Stimulated activated naive B cell treated with anti-CD40 and anti-IgM and Interleukin-4, amounts not matched to agents 10 μg/mL and 1 μg/mL and 100 μg/mL, for 72 hours (primary cell): ENCODE measurements at regions not wholly inside any gene's neighbourhood (a gene's known extent, or its start where the extent isn't known, plus 50 kb on each side); places are given as distances from the start of the nearest gene placed in this dataset.

Experiments
- ATAC-seq, 2 donors: fragments of 150-1000 bp; cut with Tn5 transposase; replicated peaks; 2 replicates each; pipeline ENCODE4 v1.10.0; 2021; ENCODE audit warnings: moderate library complexity in 1 of 2
- DNase-seq: peaks from one replicate; pipeline ENCODE4 v3.0.0; 2021
- H3K27ac Mint-ChIP-seq: one replicate; pipeline ENCODE4 v1.8.0; 2022; ENCODE audit warnings: mild to moderate bottlenecking, mixed read lengths
- H3K27me3 Mint-ChIP-seq, 2 donors: one replicate each; pipeline ENCODE4 v1.8.0; 2022; ENCODE audit warnings: mixed read lengths in 2 of 2
- H3K36me3 Mint-ChIP-seq, 2 donors: one replicate each; pipeline ENCODE4 v1.8.0; 2022; ENCODE audit warnings: mixed read lengths in 2 of 2, mild to moderate bottlenecking in 1 of 2
- H3K4me1 Mint-ChIP-seq, 2 donors: one replicate each; pipeline ENCODE4 v1.8.0; 2022; ENCODE audit warnings: mixed read lengths in 2 of 2, mild to moderate bottlenecking in 1 of 2
- H3K4me3 Mint-ChIP-seq, 2 donors: one replicate each; pipeline ENCODE4 v1.8.0; 2022; ENCODE audit warnings: mild to moderate bottlenecking in 2 of 2, mixed read lengths in 2 of 2, moderate library complexity in 1 of 2
- H3K9me3 Mint-ChIP-seq, 2 donors: one replicate each; pipeline ENCODE4 v1.8.0; 2022; ENCODE audit warnings: mixed read lengths in 2 of 2, mild to moderate bottlenecking in 1 of 2

GRCh38 chr4:98781641-98782357 lies 123.4 kb upstream of the TSPAN5 start:
- no peak overlapping the region for H3K4me3 Mint-ChIP-seq
- peaks cover 26 to 34% of the 10 kb centered on the region in 2 donors for H3K27me3 Mint-ChIP-seq
- no peaks in the 10 kb centered on the region for H3K4me1 Mint-ChIP-seq
- no peaks in the 10 kb centered on the region for H3K9me3 Mint-ChIP-seq
- no peak overlapping the region for H3K27ac Mint-ChIP-seq
- H3K36me3 Mint-ChIP-seq = no peaks in the 10 kb centered on the region
- DNase-seq (no peak), ATAC-seq (no peak)

GRCh38 chr4:98780926-98781325 lies 122.5 kb upstream of the TSPAN5 start:
- Mint-ChIP-seq H3K9me3 (no peaks in the 10 kb centered on the region), H3K36me3 (no peaks in the 10 kb centered on the region), H3K27me3 (peaks cover 21 to 29% of the 10 kb centered on the region in 2 donors), H3K4me1 (no peaks in the 10 kb centered on the region), H3K27ac (no peak overlapping the region), H3K4me3 (no peak overlapping the region)
- no peak for ATAC-seq
- DNase-seq = no peak

GRCh38 chr4:98779088-98779487 lies 120.7 kb upstream of the TSPAN5 start:
- ATAC-seq (no peak), DNase-seq (no peak)
- no peak overlapping the region for H3K4me3 Mint-ChIP-seq
- H3K27me3 Mint-ChIP-seq = peaks cover 21 to 28% of the 10 kb centered on the region in 2 donors
- H3K27ac Mint-ChIP-seq = no peak overlapping the region
- no peaks in the 10 kb centered on the region for H3K36me3 Mint-ChIP-seq
- H3K9me3 Mint-ChIP-seq = no peaks in the 10 kb centered on the region
- no peaks in the 10 kb centered on the region for H3K4me1 Mint-ChIP-seq

- Mint-ChIP-seq H3K4me1 (peaks cover 0 to 6% of the 10 kb centered on the region in 2 donors), H3K27ac (no peak overlapping the region), H3K4me3 (no peak overlapping the region), H3K9me3 (no peaks in the 10 kb centered on the region), H3K27me3 (peaks cover 17 to 24% of the 10 kb centered on the region in 2 donors), H3K36me3 (no peaks in the 10 kb centered on the region)
- no peak for DNase-seq
- no peak for ATAC-seq
Observed at GRCh38 chr4:98778206-98778605, 119.8 kb upstream of the TSPAN5 start.

GRCh38 chr4:98775672-98776071 lies 117.3 kb upstream of the TSPAN5 start:
- H3K4me1 Mint-ChIP-seq = peaks cover 0 to 9% of the 10 kb centered on the region in 2 donors
- H3K4me3 Mint-ChIP-seq = no peak overlapping the region
- H3K36me3 Mint-ChIP-seq = no peaks in the 10 kb centered on the region
- H3K27ac Mint-ChIP-seq = no peak overlapping the region
- peaks cover 6 to 7% of the 10 kb centered on the region in 2 donors for H3K27me3 Mint-ChIP-seq
- DNase-seq (no peak), ATAC-seq (no peak)
- H3K9me3 Mint-ChIP-seq = no peaks in the 10 kb centered on the region

GRCh38 chr4:98773638-98774037 lies 115.2 kb upstream of the TSPAN5 start:
- Mint-ChIP-seq H3K4me3 (no peak overlapping the region), H3K4me1 (peaks cover 0 to 9% of the 10 kb centered on the region in 2 donors), H3K36me3 (no peaks in the 10 kb centered on the region), H3K27me3 (peaks cover under 1 to 4% of the 10 kb centered on the region in 2 donors), H3K27ac (no peak overlapping the region), H3K9me3 (peaks cover 7 to 11% of the 10 kb centered on the region in 2 donors)
- ATAC-seq (no peak), DNase-seq (no peak)

- DNase-seq = no peak
- H3K27me3 Mint-ChIP-seq = peaks cover 0 to 4% of the 10 kb centered on the region in 2 donors
- no peak overlapping the region for H3K27ac Mint-ChIP-seq
- H3K4me1 Mint-ChIP-seq = peaks cover 0 to 9% of the 10 kb centered on the region in 2 donors
- H3K4me3 Mint-ChIP-seq = no peak overlapping the region
- H3K9me3 Mint-ChIP-seq = peaks cover 7 to 11% of the 10 kb centered on the region in 2 donors
- H3K36me3 Mint-ChIP-seq = no peaks in the 10 kb centered on the region
- no peak for ATAC-seq
Observed at GRCh38 chr4:98771959-98772632, 113.7 kb upstream of the TSPAN5 start.

GRCh38 chr4:98765771-98766170 lies 107.4 kb upstream of the TSPAN5 start:
- H3K27me3 Mint-ChIP-seq = peaks cover 2 to 3% of the 10 kb centered on the region in 2 donors
- H3K9me3 Mint-ChIP-seq = peaks cover 15 to 22% of the 10 kb centered on the region in 2 donors
- ATAC-seq = no peak

GRCh38 chr4:98758182-98758581 lies 99.8 kb upstream of the TSPAN5 start:
- peaks cover 7 to 10% of the 10 kb centered on the region in 2 donors for H3K27me3 Mint-ChIP-seq

More at GRCh38 chr4:98765771-98766170, 107.4 kb upstream of the TSPAN5 start:
- H3K36me3 Mint-ChIP-seq = peaks cover 3 to 4% of the 10 kb centered on the region in 2 donors
- no peak overlapping the region for H3K4me3 Mint-ChIP-seq
- no peak overlapping the region for H3K27ac Mint-ChIP-seq
- no peak for DNase-seq
- no peaks in the 10 kb centered on the region for H3K4me1 Mint-ChIP-seq

GRCh38 chr4:98754736-98755135 lies 96.3 kb upstream of the TSPAN5 start:
- no peaks in the 10 kb centered on the region for H3K36me3 Mint-ChIP-seq
- ATAC-seq = no peak

More at GRCh38 chr4:98758182-98758581, 99.8 kb upstream of the TSPAN5 start:
- ATAC-seq = no peak
- H3K27ac Mint-ChIP-seq = no peak overlapping the region
- no peak overlapping the region for H3K4me3 Mint-ChIP-seq
- peaks cover 0 to 5% of the 10 kb centered on the region in 2 donors for H3K9me3 Mint-ChIP-seq
- no peaks in the 10 kb centered on the region for H3K36me3 Mint-ChIP-seq
- H3K4me1 Mint-ChIP-seq = no peaks in the 10 kb centered on the region
- DNase-seq = no peak

GRCh38 chr4:98749206-98749605 lies 90.8 kb upstream of the TSPAN5 start:
- Mint-ChIP-seq H3K9me3 (no peaks in the 10 kb centered on the region), H3K36me3 (no peaks in the 10 kb centered on the region), H3K27ac (no peak overlapping the region), H3K4me3 (no peak overlapping the region), H3K4me1 (peaks cover 3 to 5% of the 10 kb centered on the region in 2 donors), H3K27me3 (no peaks in the 10 kb centered on the region)
- ATAC-seq = no peak
- DNase-seq = no peak

More at GRCh38 chr4:98754736-98755135, 96.3 kb upstream of the TSPAN5 start:
- Mint-ChIP-seq H3K27ac (no peak overlapping the region), H3K27me3 (peaks cover 0 to 4% of the 10 kb centered on the region in 2 donors), H3K9me3 (peaks cover 0 to 1% of the 10 kb centered on the region in 2 donors), H3K4me1 (no peaks in the 10 kb centered on the region), H3K4me3 (no peak overlapping the region)
- no peak for DNase-seq

GRCh38 chr4:98748609-98749008 lies 90.2 kb upstream of the TSPAN5 start:
- no peaks in the 10 kb centered on the region for H3K9me3 Mint-ChIP-seq
- no peak for DNase-seq
- H3K36me3 Mint-ChIP-seq = no peaks in the 10 kb centered on the region
- no peak for ATAC-seq
- H3K27me3 Mint-ChIP-seq = no peaks in the 10 kb centered on the region
- H3K27ac Mint-ChIP-seq = no peak overlapping the region
- H3K4me1 Mint-ChIP-seq = peaks cover 3 to 5% of the 10 kb centered on the region in 2 donors
- no peak overlapping the region for H3K4me3 Mint-ChIP-seq

- Mint-ChIP-seq H3K9me3 (no peaks in the 10 kb centered on the region), H3K27ac (no peak overlapping the region), H3K4me3 (no peak overlapping the region), H3K27me3 (no peaks in the 10 kb centered on the region), H3K36me3 (no peaks in the 10 kb centered on the region), H3K4me1 (peaks cover 3 to 5% of the 10 kb centered on the region in 2 donors)
- DNase-seq (no peak), ATAC-seq (no peak)
Observed at GRCh38 chr4:98747393-98748091, 89.1 kb upstream of the TSPAN5 start.

- H3K4me3 Mint-ChIP-seq = no peak overlapping the region
- ATAC-seq (no peak), DNase-seq (no peak)
- H3K36me3 Mint-ChIP-seq = no peaks in the 10 kb centered on the region
- no peak overlapping the region for H3K27ac Mint-ChIP-seq
- no peaks in the 10 kb centered on the region for H3K9me3 Mint-ChIP-seq
- no peaks in the 10 kb centered on the region for H3K27me3 Mint-ChIP-seq
- H3K4me1 Mint-ChIP-seq = peaks cover 3 to 5% of the 10 kb centered on the region in 2 donors
Observed at GRCh38 chr4:98746936-98747335, 88.5 kb upstream of the TSPAN5 start.
